ENCODE measurements at regions not wholly inside any gene's neighbourhood (a gene's known extent, or its start where the extent isn't known, plus 50 kb on each side); places are given as distances from the start of the nearest gene placed in this dataset.
"Not testable (repeated sequence)": the region's sequence is repeated elsewhere in the genome, so short reads cannot be mapped to it uniquely, and the experiment has no call there.

GRCh38 chr6:167689278-167689677 lies 137.4 kb upstream of the AFDN start:
- Mint-ChIP-seq H3K9me3 (peaks cover 7% of the 10 kb centered on the region), H3K36me3 (no peaks in the 10 kb centered on the region), H3K27ac (no peak overlapping the region), H3K4me1 (peaks cover 9% of the 10 kb centered on the region), H3K27me3 (peaks cover 51% of the 10 kb centered on the region), H3K4me3 (no peak overlapping the region)
- ATAC-seq, result no peak

GRCh38 chr6:167689751-167690150 lies 137.0 kb upstream of the AFDN start:
- H3K27me3 Mint-ChIP-seq, result peaks cover 51% of the 10 kb centered on the region
- H3K36me3 Mint-ChIP-seq, result no peaks in the 10 kb centered on the region
- H3K9me3 Mint-ChIP-seq, result peaks cover 7% of the 10 kb centered on the region
- ATAC-seq, result no peak
- H3K27ac Mint-ChIP-seq, result no peak overlapping the region
- peaks cover 9% of the 10 kb centered on the region for H3K4me1 Mint-ChIP-seq
- H3K4me3 Mint-ChIP-seq, result no peak overlapping the region

- H3K4me1 Mint-ChIP-seq, H3K9me3 Mint-ChIP-seq, ATAC-seq, H3K4me3 Mint-ChIP-seq, H3K36me3 Mint-ChIP-seq, H3K27ac Mint-ChIP-seq: not testable (repeated sequence)
- H3K27me3 Mint-ChIP-seq, result peaks cover 48% of the 10 kb centered on the region
Measured at GRCh38 chr6:167690167-167690922, 136.4 kb upstream of the AFDN start.

- H3K36me3 Mint-ChIP-seq, result no peaks in the 10 kb centered on the region
- no peak overlapping the region for H3K4me3 Mint-ChIP-seq
- no peak for ATAC-seq
- no peak overlapping the region for H3K27ac Mint-ChIP-seq
- peaks cover under 1% of the 10 kb centered on the region for H3K4me1 Mint-ChIP-seq
- peaks cover 42% of the 10 kb centered on the region for H3K27me3 Mint-ChIP-seq
- H3K9me3 Mint-ChIP-seq, result peaks cover 5% of the 10 kb centered on the region
Measured at GRCh38 chr6:167690931-167691330, 135.8 kb upstream of the AFDN start.

- no peaks in the 10 kb centered on the region for H3K36me3 Mint-ChIP-seq
- H3K4me3 Mint-ChIP-seq, result no peak overlapping the region
- ATAC-seq, result no peak
- H3K27ac Mint-ChIP-seq, result no peak overlapping the region
- H3K4me1 Mint-ChIP-seq, result no peaks in the 10 kb centered on the region
- peaks cover 1% of the 10 kb centered on the region for H3K9me3 Mint-ChIP-seq
- H3K27me3 Mint-ChIP-seq, result peaks cover 42% of the 10 kb centered on the region
Measured at GRCh38 chr6:167691533-167692312, 135.0 kb upstream of the AFDN start.

DNA sequence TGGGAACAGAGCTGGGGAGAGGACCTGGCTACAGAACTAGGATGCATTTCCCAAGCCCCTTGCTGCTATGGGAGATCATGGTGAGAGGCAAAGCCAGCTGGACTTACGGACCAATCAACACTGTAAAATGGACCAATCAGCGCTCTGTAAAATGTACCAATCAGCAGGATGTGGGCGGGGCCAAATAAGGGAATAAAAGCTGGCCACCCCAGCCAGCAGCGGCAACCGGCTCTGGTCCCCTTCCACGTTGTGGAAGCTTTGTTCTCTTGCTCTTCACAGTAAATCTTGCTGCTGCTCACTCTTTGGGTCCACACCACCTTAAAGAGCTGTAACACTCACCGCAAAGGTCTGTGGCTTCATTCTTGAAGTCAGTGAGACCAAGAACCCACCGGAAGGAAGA lies 133.2 kb upstream of the AFDN start:
- H3K4me3 Mint-ChIP-seq, H3K27ac Mint-ChIP-seq, H3K36me3 Mint-ChIP-seq, H3K4me1 Mint-ChIP-seq, ATAC-seq, H3K9me3 Mint-ChIP-seq: not testable (repeated sequence)
- H3K27me3 Mint-ChIP-seq, result peaks cover 25% of the 10 kb centered on the region

DNA sequence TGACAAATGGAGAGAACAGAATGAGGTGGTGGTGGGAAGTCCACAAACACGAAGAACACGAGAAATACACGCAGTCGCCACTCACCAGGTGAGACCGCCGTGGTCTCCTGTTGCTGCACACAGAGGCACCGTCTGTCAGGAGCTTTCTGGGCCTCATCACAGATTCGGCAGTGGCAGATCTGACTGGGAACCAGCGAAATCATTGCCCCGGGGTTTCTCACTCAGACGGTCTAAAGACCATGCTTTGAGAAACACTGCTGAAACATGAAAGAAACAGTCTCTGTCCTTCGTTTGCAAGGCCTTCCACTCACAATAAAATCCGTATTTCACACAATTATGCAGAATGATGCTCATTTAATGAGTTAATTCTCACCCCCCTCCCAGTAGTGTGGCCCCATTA lies 130.9 kb upstream of the AFDN start:
- Mint-ChIP-seq H3K4me1 (peaks cover 21% of the 10 kb centered on the region), H3K27ac (no peak overlapping the region), H3K36me3 (no peaks in the 10 kb centered on the region), H3K9me3 (no peaks in the 10 kb centered on the region), H3K27me3 (peaks cover 19% of the 10 kb centered on the region), H3K4me3 (no peak overlapping the region)
- no peak for ATAC-seq

DNA sequence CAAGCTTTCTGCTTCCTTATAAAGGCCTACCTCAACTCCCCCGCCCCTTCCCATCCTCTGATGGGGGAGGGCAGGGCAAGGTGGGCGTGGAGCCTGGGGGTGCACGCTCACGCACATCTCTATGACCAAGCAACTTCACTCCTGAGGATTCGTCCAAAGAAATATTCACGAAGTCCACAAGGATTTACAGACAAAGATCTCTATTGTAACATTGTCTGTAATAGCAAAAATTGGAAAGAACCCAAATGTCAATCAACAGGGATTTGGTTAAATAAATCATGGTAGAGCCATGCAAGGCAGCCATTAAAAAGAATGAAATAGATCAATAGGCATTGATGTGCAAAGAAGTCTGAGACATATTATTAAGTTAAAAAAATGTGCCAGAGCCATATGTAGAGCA lies 130.4 kb upstream of the AFDN start:
- H3K4me3 Mint-ChIP-seq, result no peak overlapping the region
- no peaks in the 10 kb centered on the region for H3K36me3 Mint-ChIP-seq
- peaks cover 21% of the 10 kb centered on the region for H3K4me1 Mint-ChIP-seq
- H3K27ac Mint-ChIP-seq, result no peak overlapping the region
- no peaks in the 10 kb centered on the region for H3K9me3 Mint-ChIP-seq
- peaks cover 15% of the 10 kb centered on the region for H3K27me3 Mint-ChIP-seq
- ATAC-seq, result no peak

- Mint-ChIP-seq H3K4me1 (peaks cover 21% of the 10 kb centered on the region), H3K36me3 (no peaks in the 10 kb centered on the region), H3K9me3 (no peaks in the 10 kb centered on the region), H3K4me3 (no peak overlapping the region), H3K27me3 (peaks cover 13% of the 10 kb centered on the region), H3K27ac (no peak overlapping the region)
- no peak for ATAC-seq
Measured at GRCh38 chr6:167697316-167697715, 129.4 kb upstream of the AFDN start.

DNA sequence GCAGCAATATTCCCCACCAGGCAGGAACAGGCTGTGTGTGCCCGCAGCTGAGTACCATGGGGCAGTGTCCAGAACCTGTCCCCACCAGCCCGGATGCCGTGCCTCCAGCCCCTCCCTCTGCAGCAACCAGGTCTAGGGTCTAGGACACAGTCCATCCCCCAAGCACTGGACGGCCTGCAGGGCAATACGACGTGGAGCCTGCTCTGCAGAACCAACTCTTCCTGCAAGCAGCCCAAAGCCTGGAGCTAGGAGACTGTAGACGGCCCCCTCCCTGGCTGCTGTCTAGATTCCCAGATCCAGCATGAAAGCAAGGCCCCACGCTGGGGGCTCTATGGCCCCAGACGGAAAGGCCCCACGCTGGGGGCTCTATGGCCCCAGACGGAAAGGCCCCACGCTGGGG lies 128.2 kb upstream of the AFDN start:
- Mint-ChIP-seq H3K36me3 (no peaks in the 10 kb centered on the region), H3K27ac (peak overlapping the region; percentile 95), H3K9me3 (no peaks in the 10 kb centered on the region), H3K4me3 (no peak overlapping the region), H3K4me1 (peaks cover 21% of the 10 kb centered on the region), H3K27me3 (peaks cover 13% of the 10 kb centered on the region)
- no peak for ATAC-seq

- peaks cover 21% of the 10 kb centered on the region for H3K4me1 Mint-ChIP-seq
- peak overlapping the region; percentile 76 for H3K4me3 Mint-ChIP-seq
- no peaks in the 10 kb centered on the region for H3K9me3 Mint-ChIP-seq
- peak overlapping the region; percentile 95 for H3K27ac Mint-ChIP-seq
- peaks cover 7% of the 10 kb centered on the region for H3K27me3 Mint-ChIP-seq
- H3K36me3 Mint-ChIP-seq, result no peaks in the 10 kb centered on the region
- ATAC-seq, result peak; percentile 92
Measured at GRCh38 chr6:167699141-167699931, 127.4 kb upstream of the AFDN start.

- H3K4me3 Mint-ChIP-seq, result no peak overlapping the region
- H3K36me3 Mint-ChIP-seq, result no peaks in the 10 kb centered on the region
- H3K4me1 Mint-ChIP-seq, result peaks cover 25% of the 10 kb centered on the region
- H3K27me3 Mint-ChIP-seq, result peaks cover 9% of the 10 kb centered on the region
- H3K27ac Mint-ChIP-seq, result peak overlapping the region; percentile 95
- no peaks in the 10 kb centered on the region for H3K9me3 Mint-ChIP-seq
- ATAC-seq, result no peak
Measured at GRCh38 chr6:167700199-167700598, 126.5 kb upstream of the AFDN start.

DNA sequence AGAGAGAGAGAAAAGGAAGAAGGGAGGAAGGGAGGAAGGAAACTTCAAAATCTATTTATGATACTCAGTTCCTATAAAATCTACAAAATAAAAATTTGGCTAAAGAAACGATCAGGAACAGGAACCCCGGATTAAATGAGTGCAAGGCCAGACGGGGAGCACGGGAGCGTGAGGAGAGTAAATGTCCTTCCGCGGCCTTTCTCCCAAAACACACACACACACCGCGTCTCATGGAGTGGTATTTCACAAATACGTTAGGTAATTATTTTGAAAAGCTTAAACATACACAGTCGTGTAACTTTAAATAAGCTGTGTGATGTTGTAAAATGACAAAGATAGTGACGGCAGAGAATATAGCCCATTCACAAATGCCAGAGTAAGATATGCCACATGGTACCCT lies 125.7 kb upstream of the AFDN start:
- H3K27ac Mint-ChIP-seq, result no peak overlapping the region
- no peaks in the 10 kb centered on the region for H3K9me3 Mint-ChIP-seq
- peaks cover 17% of the 10 kb centered on the region for H3K27me3 Mint-ChIP-seq
- peaks cover 32% of the 10 kb centered on the region for H3K4me1 Mint-ChIP-seq
- ATAC-seq, result no peak
- H3K4me3 Mint-ChIP-seq, result no peak overlapping the region
- no peaks in the 10 kb centered on the region for H3K36me3 Mint-ChIP-seq

DNA sequence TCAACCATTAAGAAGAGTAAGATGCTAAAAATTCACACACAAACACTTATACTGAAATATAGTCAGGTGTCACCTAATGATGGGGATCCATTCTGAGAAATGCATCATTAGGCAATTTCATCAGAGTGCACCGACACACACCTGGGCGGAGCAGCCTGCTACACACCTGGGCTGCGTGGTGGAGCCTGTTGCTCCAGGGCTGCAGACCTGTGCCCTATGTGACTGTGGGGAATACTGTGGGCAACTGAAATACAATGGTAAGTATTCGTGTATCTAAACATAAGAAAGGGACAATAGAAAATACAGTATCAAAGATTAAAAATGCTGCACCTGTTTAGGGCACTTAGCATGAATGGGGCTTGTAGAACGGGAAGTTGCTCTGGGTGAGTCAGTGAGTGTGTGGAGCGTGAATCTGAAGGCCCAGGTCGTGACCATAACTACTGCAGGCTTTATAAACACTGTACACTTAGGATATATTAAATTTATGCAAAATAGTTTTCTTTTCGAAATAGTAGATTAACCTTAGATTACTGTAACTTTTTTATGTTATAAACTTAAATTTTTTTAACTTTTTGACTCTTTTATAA lies 124.4 kb upstream of the AFDN start:
- ATAC-seq, result no peak
- no peaks in the 10 kb centered on the region for H3K36me3 Mint-ChIP-seq
- no peak overlapping the region for H3K4me3 Mint-ChIP-seq
- peaks cover 30% of the 10 kb centered on the region for H3K27me3 Mint-ChIP-seq
- H3K4me1 Mint-ChIP-seq, result peaks cover 38% of the 10 kb centered on the region
- H3K27ac Mint-ChIP-seq, result no peak overlapping the region
- H3K9me3 Mint-ChIP-seq, result no peaks in the 10 kb centered on the region

DNA sequence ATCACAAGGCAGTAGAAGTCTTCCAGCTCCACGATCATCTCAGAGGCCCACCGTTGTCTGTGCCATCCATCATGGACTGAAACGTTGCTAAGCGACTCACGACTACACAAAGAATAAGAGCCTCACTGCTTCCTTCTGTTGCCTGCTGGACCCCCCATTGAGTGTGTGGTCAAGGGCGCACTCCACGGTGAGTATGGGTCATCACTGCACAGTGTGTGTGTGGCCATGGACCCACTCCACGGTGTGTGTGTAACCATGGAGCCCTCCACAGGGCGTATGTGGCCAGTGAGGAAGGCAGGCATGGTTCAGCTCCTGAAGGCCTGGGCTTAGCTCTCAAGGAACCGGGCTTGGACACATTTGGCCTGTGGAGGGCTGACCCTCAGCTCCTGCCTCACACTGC lies 123.4 kb upstream of the AFDN start:
- Mint-ChIP-seq H3K9me3 (no peaks in the 10 kb centered on the region), H3K4me3 (no peak overlapping the region), H3K27me3 (peaks cover 40% of the 10 kb centered on the region), H3K36me3 (no peaks in the 10 kb centered on the region), H3K4me1 (peaks cover 38% of the 10 kb centered on the region), H3K27ac (no peak overlapping the region)
- ATAC-seq, result no peak

All from stimulated activated memory B cell treated with anti-CD40 and anti-IgM and Interleukin-4, amounts not matched to agents 10 μg/mL and 1 μg/mL and 100 μg/mL, for 72 hours (primary cell).